H9 (cell line): ENCODE measurements at regions not wholly inside any gene's neighbourhood (a gene's known extent, or its start where the extent isn't known, plus 50 kb on each side); places are given as distances from the start of the nearest gene placed in this dataset.

Experiments
- DNase-seq: peaks from one replicate; pipeline ENCODE4 v3.0.0-alpha.2; 2017
- H2AFZ ChIP-seq: one replicate; pipeline ENCODE4 v1.6.1; 2013; ENCODE audit warnings: mild to moderate bottlenecking, low read length, control low read depth, moderate library complexity
- H2AK5ac ChIP-seq: 2 replicates; pipeline ENCODE4 v1.6.1; 2013; ENCODE audit warnings: low read length, control low read depth, mixed read lengths; ENCODE audit not compliant: insufficient read length
- H2BK120ac ChIP-seq: one replicate; pipeline ENCODE4 v1.6.1; 2013; ENCODE audit warnings: low read depth, mild to moderate bottlenecking, low read length, control low read depth, inconsistent platforms; ENCODE audit not compliant: poor library complexity, severe bottlenecking
- H2BK12ac ChIP-seq: 2 replicates; pipeline ENCODE4 v1.6.1; 2013; ENCODE audit warnings: low read length, control low read depth, mixed read lengths, low read depth; ENCODE audit not compliant: insufficient read length
- H2BK15ac ChIP-seq: 2 replicates; pipeline ENCODE4 v1.6.1; 2013; ENCODE audit warnings: low read depth, low read length, control low read depth
- H2BK20ac ChIP-seq: one replicate; pipeline ENCODE4 v1.6.1; 2013; ENCODE audit warnings: low read depth, mild to moderate bottlenecking, low read length, control low read depth, inconsistent platforms; ENCODE audit not compliant: poor library complexity, severe bottlenecking
- H2BK5ac ChIP-seq: 2 replicates; pipeline ENCODE4 v1.6.1; 2013; ENCODE audit warnings: low read length, control low read depth, mixed read lengths; ENCODE audit not compliant: insufficient read length
- H3K14ac ChIP-seq: 2 replicates; pipeline ENCODE4 v1.6.1; 2013; ENCODE audit warnings: low read length, control low read depth; ENCODE audit not compliant: insufficient read depth
- H3K18ac ChIP-seq: 2 replicates; pipeline ENCODE4 v1.6.1; 2013; ENCODE audit warnings: low read depth, mild to moderate bottlenecking, mixed read lengths, low read length, control low read depth; ENCODE audit not compliant: insufficient read length
- H3K23ac ChIP-seq: 2 replicates; pipeline ENCODE4 v1.6.1; 2013; ENCODE audit warnings: low read length, control low read depth, mixed read lengths, low read depth; ENCODE audit not compliant: insufficient read length
- H3K23me2 ChIP-seq: 2 replicates; pipeline ENCODE4 v1.6.1; 2013; ENCODE audit warnings: low read depth, mild to moderate bottlenecking, mixed read lengths, low read length, control low read depth; ENCODE audit not compliant: insufficient read length, poor library complexity, severe bottlenecking
- H3K27ac ChIP-seq: 2 replicates; pipeline ENCODE4 v1.5.1; 2013; ENCODE audit warnings: low read length, control low read depth, mixed read lengths, low read depth; ENCODE audit not compliant: insufficient read length
- H3K27me3 ChIP-seq: 2 replicates; pipeline ENCODE4 v1.6.1; 2013; ENCODE audit warnings: low read length, control low read depth, inconsistent platforms; ENCODE audit not compliant: insufficient read depth
- H3K4ac ChIP-seq: 2 replicates; pipeline ENCODE4 v1.6.1; 2013; ENCODE audit warnings: low read depth, mild to moderate bottlenecking, control low read depth, inconsistent platforms, low read length, moderate library complexity
- H3K4me1 ChIP-seq: 2 replicates; pipeline ENCODE4 v1.6.1; 2013; ENCODE audit warnings: low read length, control low read depth, inconsistent platforms; ENCODE audit not compliant: insufficient read depth
- H3K4me2 ChIP-seq: 2 replicates; pipeline ENCODE4 v1.6.1; 2013; ENCODE audit warnings: low read length, control low read depth, mixed read lengths; ENCODE audit not compliant: insufficient read length, insufficient read depth
- H3K56ac ChIP-seq: 2 replicates; pipeline ENCODE4 v1.6.1; 2013; ENCODE audit warnings: low read depth, mild to moderate bottlenecking, mixed read lengths, low read length, control low read depth; ENCODE audit not compliant: insufficient read length
- H3K79me1 ChIP-seq: 2 replicates; pipeline ENCODE4 v1.6.1; 2013; ENCODE audit warnings: low read depth, mild to moderate bottlenecking, moderate library complexity, low read length, control low read depth, inconsistent platforms; ENCODE audit not compliant: insufficient read depth, poor library complexity, severe bottlenecking
- H3K79me2 ChIP-seq: 2 replicates; pipeline ENCODE4 v1.6.1; 2013; ENCODE audit warnings: low read length, control low read depth, inconsistent platforms; ENCODE audit not compliant: insufficient read depth
- H3K9ac ChIP-seq: 2 replicates; pipeline ENCODE4 v1.6.1; 2013; ENCODE audit warnings: low read length, control low read depth, mixed read lengths; ENCODE audit not compliant: insufficient read length; ENCODE audit errors: extremely low read depth
- H3K9me3 ChIP-seq: one replicate; pipeline ENCODE4 v1.6.1; 2013; ENCODE audit warnings: low read depth, low read length, inconsistent platforms; ENCODE audit not compliant: control insufficient read depth
- H3T11ph ChIP-seq: one replicate; pipeline ENCODE4 v1.6.1; 2013; ENCODE audit warnings: mild to moderate bottlenecking, low read length, control low read depth, inconsistent platforms
- H4K20me1 ChIP-seq: one replicate; pipeline ENCODE4 v1.6.1; 2013; ENCODE audit not compliant: control insufficient read depth, insufficient read length, insufficient read depth
- H4K5ac ChIP-seq: 2 replicates; pipeline ENCODE4 v1.6.1; 2013; ENCODE audit warnings: low read depth, mild to moderate bottlenecking, mixed read lengths, low read length, control low read depth; ENCODE audit not compliant: insufficient read length
- H4K8ac ChIP-seq: replicated peaks from 2 replicates; pipeline ENCODE4 v1.6.1; 2013; ENCODE audit warnings: low read length, control low read depth, mixed read lengths, low read depth; ENCODE audit not compliant: insufficient read length
- H4K91ac ChIP-seq: 2 replicates; pipeline ENCODE4 v1.6.1; 2013; ENCODE audit warnings: low read depth, mild to moderate bottlenecking, moderate library complexity, mixed read lengths, low read length, control low read depth; ENCODE audit not compliant: insufficient read length
- H3K27ac Mint-ChIP-seq, 3 experiments: 2 replicates in 2 of 3; 3 replicates in 1 of 3; pipeline ENCODE4 v1.8.0; 2020 to 2021; ENCODE audit warnings: mixed read lengths in 3 of 3, mild to moderate bottlenecking in 1 of 3, moderate library complexity in 1 of 3
- H3K27me3 Mint-ChIP-seq: 2 replicates; pipeline ENCODE4 v1.8.0; 2021; ENCODE audit warnings: low read depth, mild to moderate bottlenecking, moderate library complexity, mixed read lengths
- H3K36me3 Mint-ChIP-seq, 3 experiments: 2 replicates in 2 of 3; 3 replicates in 1 of 3; pipeline ENCODE4 v1.8.0; 2020 to 2021; ENCODE audit warnings: low read depth in 3 of 3, mixed read lengths in 3 of 3; ENCODE audit not compliant: insufficient read depth in 1 of 3
- H3K4me1 Mint-ChIP-seq, 2 experiments: 2 replicates each; pipeline ENCODE4 v1.8.0; 2020; ENCODE audit warnings: mixed read lengths in 2 of 2
- H3K4me3 Mint-ChIP-seq, 2 experiments: 2 replicates in 1 of 2; 3 replicates in 1 of 2; pipeline ENCODE4 v1.8.0; 2020 to 2021; ENCODE audit warnings: mild to moderate bottlenecking in 2 of 2, mixed read lengths in 2 of 2, moderate library complexity in 1 of 2
- H3K9me3 Mint-ChIP-seq, 2 experiments: 2 replicates in 1 of 2; 3 replicates in 1 of 2; pipeline ENCODE4 v1.8.0; 2020; ENCODE audit warnings: mild to moderate bottlenecking in 2 of 2, mixed read lengths in 2 of 2, moderate library complexity in 1 of 2
- CTCF ChIP-seq: fragments of 200-600 bp; sonication (generic); conservative IDR thresholded peaks from 3 replicates; pipeline ENCODE4 v1.8.0; 2021; ENCODE audit warnings: antibody characterized with exemption, mild to moderate bottlenecking
- WGBS: extraction: QIAGEN DNeasy Blood & Tissue Kit; methylation state at CpG from one replicate; pipeline ENCODE4 v1.1.7; 2013; ENCODE audit warnings: missing lambda C conversion rate, low lambda C conversion rate, mixed read lengths; ENCODE audit not compliant: insufficient read length; ENCODE audit errors: extremely low coverage; 5-methylcytosine and 5-hydroxymethylcytosine counted together

- H2BK5ac ChIP-seq = no peak overlapping the region
- no peak overlapping the region for H3K4me3 Mint-ChIP-seq
- H2BK15ac ChIP-seq = no peak overlapping the region
- H3K56ac ChIP-seq = no peak overlapping the region
- H3K9me3 Mint-ChIP-seq = peaks cover 5 to 6% of the 10 kb centered on the region in 2 experiments; a peak in 4 of 5 replicates
- H3K14ac ChIP-seq = no peak overlapping the region
- WGBS = no CpG with 5 or more reads among the region's 2 CpGs
- H2AFZ ChIP-seq = no peak overlapping the region
- peaks cover 7% of the 10 kb centered on the region in 2 experiments for H3K4me1 Mint-ChIP-seq
- H4K91ac ChIP-seq = no peak overlapping the region
- H4K5ac ChIP-seq = no peak overlapping the region
- no peak for TF ChIP-seq CTCF
- H3K4me1 ChIP-seq = peaks cover 4% of the 10 kb centered on the region; the same call in 1 of the 2 replicates
- H3K4me2 ChIP-seq = no peak overlapping the region
- H4K8ac ChIP-seq = no peak overlapping the region
- H2BK20ac ChIP-seq = no peak overlapping the region
- H4K20me1 ChIP-seq = no peaks in the 10 kb centered on the region
- no peak overlapping the region for H3K23ac ChIP-seq
- H3K23me2 ChIP-seq = no peaks in the 10 kb centered on the region
- no peak overlapping the region for H2AK5ac ChIP-seq
- H3K36me3 Mint-ChIP-seq = no peaks in the 10 kb centered on the region
- no peak for DNase-seq
- H3K79me2 ChIP-seq = no peaks in the 10 kb centered on the region
- no peak overlapping the region for H3K27ac Mint-ChIP-seq
- peaks cover 59% of the 10 kb centered on the region for H3K27me3 Mint-ChIP-seq
- H3K79me1 ChIP-seq = no peaks in the 10 kb centered on the region
- no peaks in the 10 kb centered on the region for H3K9me3 ChIP-seq
- no peak overlapping the region for H3K18ac ChIP-seq
- no peak overlapping the region for H3K27ac ChIP-seq
- H3T11ph ChIP-seq = no peak overlapping the region
- H3K9ac ChIP-seq = no peak overlapping the region
- no peaks in the 10 kb centered on the region; the same call in 1 of the 2 replicates for H3K27me3 ChIP-seq
- no peak overlapping the region for H2BK12ac ChIP-seq
- no peak overlapping the region for H3K4ac ChIP-seq
- no peak overlapping the region for H2BK120ac ChIP-seq
Observed at GRCh38 chr16:59350670-59351069, 616.6 kb upstream of the GOT2 start.
